Fibroblast of the aortic adventitia (primary cell): ENCODE measurements at regions not wholly inside any gene's neighbourhood (a gene's known extent, or its start where the extent isn't known, plus 50 kb on each side); places are given as distances from the start of the nearest gene placed in this dataset.
A peak's percentile ranks its signal among the peaks of the same experiment; 100 is the strongest.

Experiments
- DNase-seq: peaks from one replicate; pipeline ENCODE4 v3.0.0-alpha.2; 2010; ENCODE audit warnings: low read depth
- H3K4me3 ChIP-seq: 2 replicates; pipeline ENCODE4 v1.5.1; 2011; ENCODE audit warnings: low read depth, mild to moderate bottlenecking, control low read depth, low read length, moderate library complexity
- CTCF ChIP-seq: IDR thresholded peaks from 2 replicates; pipeline ENCODE4 v1.5.1; 2011; ENCODE audit warnings: mild to moderate bottlenecking, low read length, control low read depth, inconsistent platforms; ENCODE audit not compliant: insufficient read depth

- H3K4me3 ChIP-seq = no peak overlapping the region
- TF ChIP-seq CTCF = no peak
- DNase-seq = no peak
These were observed 182.6 kb downstream of the FZD1 start for GRCh38 chr7:91446819-91447218.

GRCh38 chr7:91455411-91455810 lies 191.2 kb downstream of the FZD1 start:
- DNase-seq = no peak
- TF ChIP-seq CTCF = no peak
- no peak overlapping the region for H3K4me3 ChIP-seq

GRCh38 chr7:91457208-91457607 lies 193.0 kb downstream of the FZD1 start:
- DNase-seq = peak; percentile 71
- no peak overlapping the region for H3K4me3 ChIP-seq
- no peak for TF ChIP-seq CTCF

- H3K4me3 ChIP-seq = no peak overlapping the region
- no peak for TF ChIP-seq CTCF
- no peak for DNase-seq
These were observed 195.3 kb downstream of the FZD1 start for GRCh38 chr7:91459539-91459938.

GRCh38 chr7:91462316-91462715 lies 198.1 kb downstream of the FZD1 start:
- TF ChIP-seq CTCF = no peak
- H3K4me3 ChIP-seq = no peak overlapping the region
- peak; percentile 71 for DNase-seq

GRCh38 chr7:91463330-91463729 lies 199.1 kb downstream of the FZD1 start:
- H3K4me3 ChIP-seq = no peak overlapping the region
- TF ChIP-seq CTCF = no peak
- DNase-seq = no peak

- no peak for TF ChIP-seq CTCF
- peak; percentile 73 for DNase-seq
- no peak overlapping the region for H3K4me3 ChIP-seq
These were observed 201.4 kb downstream of the FZD1 start for GRCh38 chr7:91465595-91466061.
